GM21723 (cell line): ENCODE measurements at regions not wholly inside any gene's neighbourhood (a gene's known extent, or its start where the extent isn't known, plus 50 kb on each side); places are given as distances from the start of the nearest gene placed in this dataset.

Source experiments
- ATAC-seq: cut with Tn5 transposase; IDR thresholded peaks from one replicate; pipeline ENCODE4 v1.9.1; 2021; ENCODE audit warnings: mild to moderate bottlenecking, moderate library complexity; ENCODE audit not compliant: unreplicated experiment

DNA sequence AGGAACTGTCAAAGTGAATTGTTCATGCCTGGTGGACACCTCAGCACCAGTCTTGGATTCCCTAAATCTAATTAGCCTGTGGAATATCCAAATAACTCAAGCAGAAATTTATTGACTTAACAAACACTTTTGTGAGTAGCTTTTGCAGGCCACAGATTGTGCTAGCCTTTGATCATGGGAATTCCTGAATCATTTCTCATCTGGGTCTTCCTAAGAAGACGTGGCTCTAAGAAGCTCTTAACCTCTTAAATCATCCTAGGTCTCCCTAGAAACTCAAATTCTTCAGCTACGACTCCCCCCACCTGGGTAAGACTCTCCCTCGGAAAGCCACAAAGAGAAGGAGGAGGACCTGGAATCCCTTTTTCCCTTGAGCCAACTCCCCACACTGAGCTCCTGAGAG lies 53.8 kb upstream of the PSEN2 start:
- ATAC-seq: no peak

DNA sequence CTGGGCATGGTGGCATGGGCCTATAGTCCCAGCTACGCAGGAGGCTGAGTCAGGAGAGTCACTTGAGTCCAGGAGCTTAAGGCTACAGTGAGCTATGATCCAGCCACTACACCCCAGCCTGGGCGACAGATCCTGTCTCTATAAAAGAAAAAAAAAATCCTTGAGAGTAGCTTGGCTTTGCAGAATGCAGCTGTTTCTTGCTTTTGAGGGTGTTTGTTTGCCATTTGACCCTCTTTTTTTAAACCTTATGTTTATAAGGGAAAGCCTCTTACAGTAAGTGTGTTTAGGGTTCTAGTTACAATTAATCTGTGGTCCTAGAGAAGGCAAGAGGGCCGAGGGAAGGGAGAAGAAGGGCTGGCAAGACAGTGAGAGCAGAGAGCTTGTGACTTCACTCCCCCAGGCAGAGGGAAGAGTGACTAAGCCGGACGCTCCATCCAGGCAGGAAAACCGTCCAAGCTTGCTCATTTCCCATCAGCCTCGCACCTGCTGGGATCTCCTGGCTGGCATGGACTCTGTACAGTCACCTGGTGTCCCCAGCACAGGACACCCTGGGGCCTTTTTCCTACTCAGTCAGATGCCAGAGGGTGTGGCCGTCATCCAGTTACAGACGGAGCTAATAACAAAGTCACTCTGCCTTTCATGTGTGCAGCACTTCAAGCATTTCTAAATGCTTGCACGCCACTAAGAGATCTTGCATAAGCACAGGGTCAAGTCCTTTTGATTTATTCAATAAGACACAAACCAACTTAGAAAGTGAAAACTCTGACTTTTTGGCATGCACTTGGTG lies 55.5 kb upstream of the PSEN2 start:
- no peak for ATAC-seq

GRCh38 chr1:226813671-226814591 lies 56.5 kb upstream of the PSEN2 start:
- ATAC-seq: no peak

- ATAC-seq: no peak
These were observed 59.7 kb upstream of the PSEN2 start for GRCh38 chr1:226810681-226811080.

GRCh38 chr1:226809785-226810571 lies 60.4 kb upstream of the PSEN2 start:
- ATAC-seq: no peak

DNA sequence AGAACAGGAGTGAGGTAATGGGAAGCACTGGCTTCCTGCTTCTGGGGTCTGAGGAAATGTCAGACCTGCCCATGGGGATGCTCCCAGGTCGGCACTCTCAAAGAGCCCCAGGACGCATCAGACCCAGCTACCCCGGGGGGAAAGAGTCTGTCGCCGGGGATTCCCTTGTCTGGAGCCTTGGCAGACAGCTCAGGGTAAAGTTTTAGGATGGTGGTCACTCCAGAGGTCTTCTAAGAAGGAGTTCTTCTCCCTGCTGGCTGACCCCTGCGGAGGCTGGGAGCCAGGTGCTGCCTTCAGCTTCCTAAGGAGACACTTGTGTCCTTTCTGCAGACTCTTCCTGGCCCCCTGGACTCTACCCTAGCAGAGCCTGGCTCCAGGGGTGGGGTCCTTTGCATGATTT lies 61.9 kb upstream of the PSEN2 start:
- no peak for ATAC-seq

- no peak for ATAC-seq
These were observed 63.4 kb upstream of the PSEN2 start for GRCh38 chr1:226806988-226807387.

DNA sequence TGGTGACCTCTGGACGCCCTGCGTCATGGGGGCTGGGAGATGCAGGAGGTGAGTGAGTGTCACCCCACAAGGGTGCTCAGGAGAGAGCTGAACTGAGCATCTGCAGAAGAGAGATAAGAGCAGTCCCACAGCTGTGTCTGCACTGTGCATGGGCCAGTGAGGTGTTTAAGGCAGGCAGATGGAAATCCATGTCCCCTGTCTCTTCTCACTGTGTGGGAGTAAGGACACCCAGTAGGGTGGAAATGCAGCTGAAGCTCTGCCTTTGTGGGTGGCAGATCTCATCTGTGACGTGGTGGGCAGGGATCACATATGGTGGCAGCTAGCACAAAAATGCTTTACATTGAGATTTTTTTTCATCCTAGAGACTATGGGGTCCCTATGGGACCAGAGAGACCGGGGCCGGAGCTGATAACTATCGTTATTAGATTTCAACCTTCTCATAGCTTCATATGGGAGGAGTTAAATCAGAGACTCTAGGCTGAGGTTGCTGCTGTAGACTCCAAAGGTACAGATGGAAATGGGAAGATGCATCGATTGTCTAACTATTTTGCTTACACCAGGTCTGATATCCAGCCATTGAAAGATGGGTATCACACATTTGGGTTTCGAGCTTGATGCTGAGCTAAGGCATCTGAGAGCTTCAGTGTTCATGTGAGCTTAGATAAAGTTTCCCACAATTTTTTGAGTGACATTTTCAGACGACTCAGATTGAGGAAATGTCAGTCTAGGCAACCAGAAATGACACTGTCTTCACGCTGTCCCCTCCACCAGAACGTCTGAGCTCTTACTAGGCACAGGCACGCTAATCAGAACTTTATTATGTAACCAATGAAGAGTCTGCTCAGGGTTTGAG lies 65.3 kb upstream of the PSEN2 start:
- no peak for ATAC-seq

DNA sequence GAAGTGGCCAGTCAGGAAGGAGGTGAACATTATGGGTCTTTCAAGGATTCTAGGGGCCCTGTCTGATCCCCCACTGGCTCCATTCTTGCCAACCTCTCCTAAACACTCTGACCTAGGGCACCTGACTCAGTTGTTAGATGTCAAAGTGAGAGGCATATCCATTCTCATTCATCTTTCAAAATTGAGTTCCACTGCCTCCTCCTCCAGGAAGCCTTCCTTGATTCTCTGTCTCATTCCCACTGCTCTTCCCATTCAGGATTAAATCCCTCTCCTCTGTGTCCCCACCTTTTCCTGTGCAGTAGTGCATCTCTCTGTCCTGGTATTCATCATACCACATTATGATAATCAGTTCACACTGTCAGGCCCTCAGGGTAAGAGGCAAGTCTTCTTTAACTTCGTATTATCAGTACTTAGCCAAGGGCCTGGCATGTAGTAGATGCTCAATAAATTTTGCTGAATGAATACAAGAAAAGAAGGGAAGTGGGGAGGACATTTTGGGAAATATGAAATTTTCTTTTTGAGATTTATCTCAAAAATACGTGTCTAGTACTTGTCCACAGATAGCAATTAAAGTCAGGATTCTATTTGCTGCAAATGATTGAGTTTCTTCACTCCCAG lies 61.8 kb upstream of the ITPKB start:
- ATAC-seq: no peak

GRCh38 chr1:226799634-226800281 lies 60.7 kb upstream of the ITPKB start:
- ATAC-seq: no peak

GRCh38 chr1:226798427-226799411 lies 59.6 kb upstream of the ITPKB start:
- ATAC-seq: peak; percentile 89

- no peak for ATAC-seq
These were observed 58.1 kb upstream of the ITPKB start for GRCh38 chr1:226797151-226797550.

GRCh38 chr1:226793620-226794276 lies 54.7 kb upstream of the ITPKB start:
- no peak for ATAC-seq

DNA sequence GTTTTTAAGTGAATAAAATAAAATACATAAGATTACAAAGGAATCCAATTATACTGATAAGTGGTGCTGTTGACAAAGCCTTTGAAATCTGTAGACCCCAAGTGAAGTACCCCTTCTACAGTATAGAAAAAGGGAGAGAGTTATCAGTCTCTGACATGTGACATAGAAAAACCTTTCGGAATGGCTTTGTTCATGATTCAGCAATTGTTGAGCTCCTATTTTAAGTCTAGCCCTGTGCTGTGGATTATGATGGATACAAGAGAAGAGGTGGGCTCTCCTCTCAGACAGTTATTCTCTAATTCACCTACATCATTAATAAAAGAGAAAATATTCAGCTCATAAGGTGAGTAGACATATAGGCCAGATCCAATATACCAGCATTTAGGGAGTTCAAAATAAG lies 53.3 kb upstream of the ITPKB start:
- no peak for ATAC-seq

DNA sequence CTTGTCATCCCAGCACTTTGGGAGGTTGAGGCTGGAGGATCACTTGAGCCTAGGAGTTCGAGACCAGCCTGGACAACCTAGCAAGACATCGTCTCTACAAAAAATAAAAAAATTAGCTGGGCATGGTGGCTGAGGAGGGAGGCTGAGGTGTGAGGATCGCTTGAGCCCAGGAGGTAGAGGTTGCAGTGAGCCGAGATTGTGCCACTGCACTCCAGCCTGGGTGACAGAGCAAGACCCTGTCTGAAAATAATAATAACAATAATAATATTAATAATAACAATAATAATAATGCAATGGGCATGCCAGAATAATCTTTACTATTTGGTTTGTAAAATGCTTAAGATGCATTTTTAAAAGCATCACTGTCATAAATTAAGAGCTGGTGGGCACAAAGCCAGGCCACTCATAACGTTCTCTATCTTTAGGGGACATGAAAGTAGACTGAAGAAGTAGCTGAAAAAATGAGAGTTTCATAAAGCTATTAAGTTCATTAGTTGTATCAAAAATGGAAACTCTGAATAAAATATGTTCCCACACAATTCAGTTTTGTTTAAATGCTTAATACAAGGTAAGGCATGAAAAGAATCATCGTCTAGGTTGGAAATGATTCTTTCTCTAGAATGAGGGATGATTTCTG lies 51.6 kb upstream of the ITPKB start:
- ATAC-seq: no peak

DNA sequence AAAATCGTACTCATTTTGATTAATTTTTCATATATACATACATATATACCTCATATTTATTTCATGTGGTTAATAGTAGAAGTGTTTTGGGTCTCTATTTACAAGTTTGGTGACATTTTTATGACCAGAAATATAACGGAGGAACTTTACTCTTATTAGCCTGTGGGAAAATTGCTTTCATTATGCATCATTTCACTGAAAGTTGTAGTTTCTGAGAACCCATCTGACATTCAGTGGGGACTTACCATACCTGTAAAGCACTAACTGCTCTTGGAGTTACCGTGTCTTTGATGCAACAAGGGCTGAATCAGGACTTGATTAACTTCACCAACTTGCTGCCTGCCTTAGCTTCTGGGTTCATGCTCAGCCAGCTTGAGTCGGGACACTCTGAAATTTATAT lies 49.9 kb upstream of the ITPKB start:
- no peak for ATAC-seq
